WTC11 (cell line): ENCODE measurements at regions not wholly inside any gene's neighbourhood (a gene's known extent, or its start where the extent isn't known, plus 50 kb on each side); places are given as distances from the start of the nearest gene placed in this dataset.

ENCODE experiments used
- CTCF ChIP-seq: fragments of 200-600 bp; IDR thresholded peaks from 2 replicates; pipeline ENCODE4 v1.8.0; 2022; ENCODE audit warnings: antibody characterized with exemption
- ELF4 ChIP-seq: sonication (generic); formaldehyde crosslinking; IDR thresholded peaks from 2 replicates; pipeline ENCODE4 v1.8.1; 2022; ENCODE audit warnings: low read depth, mild to moderate bottlenecking, moderate library complexity, missing genetic modification reagents
- FOXK1 ChIP-seq: sonication (generic); formaldehyde crosslinking; IDR thresholded peaks from 2 replicates; pipeline ENCODE4 v1.8.0; 2022; ENCODE audit warnings: mild to moderate bottlenecking, moderate library complexity, missing genetic modification reagents
- TCF7 ChIP-seq: sonication (generic); formaldehyde crosslinking; IDR thresholded peaks from 2 replicates; pipeline ENCODE4 v1.8.0; 2022; ENCODE audit warnings: mild to moderate bottlenecking, low read depth, missing genetic modification reagents, moderate library complexity
- TEAD4 ChIP-seq: sonication (generic); formaldehyde crosslinking; IDR thresholded peaks from 2 replicates; pipeline ENCODE4 v1.8.0; 2022; ENCODE audit warnings: mild to moderate bottlenecking, missing genetic modification reagents

GRCh38 chr21:16096988-16097387 is 367.2 kb downstream of the USP25 start:
- TF ChIP-seq CTCF = no peak
- no peak for TF ChIP-seq TEAD4 (CRISPR knock-in tag)
- TF ChIP-seq FOXK1 (CRISPR knock-in tag) = no peak
- TF ChIP-seq ELF4 = no peak
- TF ChIP-seq TCF7 (CRISPR knock-in tag) = no peak
